ENCODE measurements at regions not wholly inside any gene's neighbourhood (a gene's known extent, or its start where the extent isn't known, plus 50 kb on each side); places are given as distances from the start of the nearest gene placed in this dataset.

GRCh38 chr18:32545631-32546030 is 74.9 kb upstream of the GAREM1 start:
- DNase-seq (ENCODE audit: low read depth in 2 of 3, low spot score in 2 of 3) = no peak

GRCh38 chr18:32544088-32544487 is 73.4 kb upstream of the GAREM1 start:
- no peak for DNase-seq (ENCODE audit: low read depth in 2 of 3, low spot score in 2 of 3)

GRCh38 chr18:32542221-32542798 is 71.6 kb upstream of the GAREM1 start:
- no peak for DNase-seq (ENCODE audit: low read depth in 2 of 3, low spot score in 2 of 3)

GRCh38 chr18:32530947-32531651 is 60.4 kb upstream of the GAREM1 start:
- DNase-seq (ENCODE audit: low read depth in 2 of 3, low spot score in 2 of 3) = peak in 2 of 3 donors; percentile 73 to 84

- DNase-seq (ENCODE audit: low read depth in 2 of 3, low spot score in 2 of 3) = no peak
These were observed 59.2 kb upstream of the GAREM1 start for GRCh38 chr18:32529722-32530420.

GRCh38 chr18:32520771-32521170 is 50.1 kb upstream of the GAREM1 start:
- no peak for DNase-seq (ENCODE audit: low read depth in 2 of 3, low spot score in 2 of 3)
